OCI-LY1 (cell line): ENCODE measurements at regions not wholly inside any gene's neighbourhood (a gene's known extent, or its start where the extent isn't known, plus 50 kb on each side); places are given as distances from the start of the nearest gene placed in this dataset.
A peak's percentile ranks its signal among the peaks of the same experiment; 100 is the strongest.

Experiments used
- CTCF ChIP-seq: fragments of 200-600 bp; sonication (generic), shearing (Covaris generic); IDR thresholded peaks from 2 replicates; pipeline ENCODE4 v1.5.1; 2017; ENCODE audit warnings: mild to moderate bottlenecking, antibody characterized with exemption, low read length, moderate library complexity, mixed read lengths
- EZH2 ChIP-seq: fragments of 200-600 bp; sonication (generic), shearing (Covaris generic); IDR thresholded peaks from 2 replicates; pipeline ENCODE4 v1.8.0; 2017; ENCODE audit warnings: borderline replicate concordance, mixed run types, mild to moderate bottlenecking, antibody characterized with exemption, low read length, moderate library complexity, mixed read lengths

GRCh38 chr4:64713256-64713840, 304.1 kb upstream of the TECRL start:
- TF ChIP-seq EZH2 (no peak), CTCF (peak; percentile 52)
